ENCODE measurements at regions not wholly inside any gene's neighbourhood (a gene's known extent, or its start where the extent isn't known, plus 50 kb on each side); places are given as distances from the start of the nearest gene placed in this dataset.
A peak's percentile ranks its signal among the peaks of the same experiment; 100 is the strongest.
"Not testable (repeated sequence)": the region's sequence is repeated elsewhere in the genome, so short reads cannot be mapped to it uniquely, and the experiment has no call there.

DNA sequence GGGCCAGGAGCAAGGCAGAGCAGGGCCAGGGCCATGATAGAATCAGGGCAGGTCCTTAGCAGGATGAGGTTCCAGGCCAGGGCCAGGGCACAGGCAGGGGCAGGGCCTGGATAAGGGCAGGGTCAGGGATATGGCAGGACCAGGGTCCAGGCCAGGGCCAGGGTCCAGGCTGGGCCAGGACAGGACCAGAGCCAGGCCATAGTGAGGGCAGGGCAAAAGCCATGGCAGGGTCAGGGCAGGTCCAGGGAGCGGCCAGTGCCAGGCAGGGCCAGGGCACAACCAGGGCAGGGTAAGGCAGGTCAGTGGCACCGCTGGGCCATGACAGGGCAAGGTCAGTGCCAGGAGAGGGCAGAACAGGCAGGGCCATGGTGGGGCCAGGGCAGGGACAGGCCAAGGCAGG is 152.2 kb downstream of the LIPI start:
- no peak for DNase-seq (ENCODE audit: low spot score)

DNA sequence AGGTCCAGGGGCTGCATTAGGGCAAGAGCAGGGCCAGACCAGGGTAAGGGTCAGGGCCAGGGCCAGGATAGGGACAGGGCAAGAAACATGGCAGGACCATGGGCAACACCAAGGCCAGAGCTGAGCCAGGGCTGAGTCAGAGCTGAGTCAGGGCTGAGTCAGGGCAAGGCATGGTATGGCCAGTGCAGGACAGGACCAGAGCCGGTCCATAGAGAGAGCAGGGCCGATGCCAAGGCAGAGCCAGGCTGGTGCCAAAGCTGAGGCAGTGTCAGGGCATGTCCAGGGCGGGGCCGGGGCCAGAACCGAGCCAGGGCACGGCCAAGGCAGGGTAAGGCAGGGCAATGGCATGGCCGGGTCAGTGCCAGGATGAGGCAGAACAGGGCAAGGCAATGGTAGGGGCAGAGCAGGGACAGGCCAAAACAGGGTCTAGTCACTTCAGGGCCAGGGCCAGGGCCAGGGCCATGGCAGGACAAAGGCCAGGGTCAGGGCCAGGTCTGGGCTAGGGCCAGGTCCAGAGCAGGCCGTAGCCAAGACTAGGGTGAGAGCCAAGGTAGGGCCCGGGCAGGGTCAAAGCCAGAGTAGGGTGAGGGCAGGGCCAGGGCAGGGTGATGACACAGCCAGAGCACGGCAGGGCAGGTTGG is 152.8 kb downstream of the LIPI start:
- not testable (repeated sequence) for DNase-seq (ENCODE audit: low spot score)

DNA sequence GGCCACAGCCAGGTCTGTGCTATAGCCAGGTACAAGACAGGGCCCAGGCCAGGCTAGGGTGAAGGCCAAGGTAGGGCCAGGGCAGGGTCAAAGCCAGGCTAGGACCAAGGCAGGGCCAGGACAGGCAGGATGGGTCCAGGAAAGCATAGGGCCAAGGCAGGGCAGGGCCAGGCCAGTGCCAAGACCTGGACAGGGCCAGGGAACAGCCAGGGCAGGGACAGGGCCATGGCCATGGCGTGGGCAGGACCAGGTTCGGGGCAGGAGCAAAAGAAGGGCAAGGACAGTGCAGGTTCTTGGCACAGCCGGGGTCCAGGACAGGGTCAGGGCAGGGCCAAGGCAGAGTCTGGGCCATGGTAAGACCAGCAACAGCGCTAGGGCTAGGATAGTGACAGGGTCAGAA is 153.4 kb downstream of the LIPI start:
- no peak for DNase-seq (ENCODE audit: low spot score)

DNA sequence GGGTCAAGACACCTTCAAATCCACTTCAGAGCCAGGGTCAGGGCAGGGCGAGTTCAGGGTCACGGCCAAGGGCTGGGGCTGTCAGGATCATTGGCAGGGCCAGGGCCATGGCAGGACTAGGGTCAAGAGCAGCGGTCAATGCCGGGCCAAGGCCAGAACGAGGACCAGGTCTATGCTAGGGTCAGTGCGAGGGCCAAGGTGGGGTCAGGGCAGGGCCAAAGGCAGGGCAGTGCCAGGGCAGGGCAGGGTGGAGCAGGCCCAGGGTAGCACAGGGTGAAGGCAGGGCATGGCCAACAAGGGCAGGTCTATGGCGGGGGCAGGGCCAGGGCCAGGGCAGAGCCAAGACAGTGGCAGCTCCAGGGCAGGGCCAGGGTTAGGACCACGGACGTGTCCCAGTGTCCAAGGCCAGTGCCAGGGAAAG is 154.0 kb downstream of the LIPI start:
- DNase-seq (ENCODE audit: low spot score): no peak

DNA sequence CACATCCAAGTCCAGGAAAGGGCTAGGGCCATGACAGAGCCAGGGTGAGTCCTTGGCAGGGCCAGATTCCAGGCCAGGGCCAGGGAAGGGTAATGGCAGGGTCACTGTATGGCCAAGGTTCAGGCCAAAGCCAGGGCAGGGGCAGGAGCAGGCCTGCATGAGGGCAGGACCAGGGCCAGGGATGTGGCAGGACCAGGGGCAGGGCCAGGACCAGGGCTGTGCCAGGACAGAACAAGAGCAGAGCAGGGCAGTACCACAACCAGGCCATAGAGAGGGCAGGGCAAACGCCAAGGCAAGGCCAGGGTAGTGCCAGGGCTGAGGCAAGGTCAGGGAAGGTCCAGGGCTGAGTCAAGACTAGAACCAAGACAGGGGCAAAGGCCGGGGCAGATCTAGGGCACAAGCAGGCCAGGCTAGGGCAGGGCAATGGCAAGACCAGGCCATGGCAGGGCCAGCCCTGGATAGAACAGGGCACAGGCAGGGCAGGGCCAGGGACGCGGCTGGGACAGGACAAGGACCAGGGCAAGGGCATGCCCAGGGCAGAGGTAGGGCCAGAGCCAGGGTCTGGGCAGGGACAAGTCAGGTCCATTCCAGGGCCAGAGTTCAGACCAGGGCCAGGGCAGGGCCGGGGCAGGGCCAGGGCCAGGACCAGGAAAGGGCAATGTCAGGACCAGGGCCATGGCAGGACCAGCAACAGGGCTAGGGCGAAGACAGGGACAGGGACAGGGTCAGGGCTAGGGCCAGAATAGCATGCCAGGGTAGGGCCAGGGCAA is 154.8 kb downstream of the LIPI start:
- DNase-seq (ENCODE audit: low spot score): not testable (repeated sequence)

DNA sequence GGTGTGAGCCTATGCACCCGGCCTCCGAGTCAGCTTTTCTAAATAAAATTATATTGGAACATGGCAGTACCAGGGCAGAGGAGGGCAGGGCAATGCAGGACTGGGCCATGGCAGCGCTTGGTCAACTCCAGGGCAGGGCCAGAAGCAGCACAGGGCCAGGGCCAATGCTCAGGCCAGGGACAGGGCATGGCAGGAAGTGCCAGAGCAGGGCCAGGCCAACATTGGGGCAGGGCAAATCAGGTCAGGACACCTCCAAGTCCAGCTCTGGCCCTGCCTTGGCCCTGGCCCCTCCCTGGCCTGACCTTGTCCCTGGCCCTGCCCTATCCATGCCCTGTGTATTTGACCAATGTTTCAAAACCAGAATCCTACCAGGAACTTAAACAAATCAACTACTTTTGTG is 156.1 kb downstream of the LIPI start:
- DNase-seq (ENCODE audit: low spot score): no peak

DNA sequence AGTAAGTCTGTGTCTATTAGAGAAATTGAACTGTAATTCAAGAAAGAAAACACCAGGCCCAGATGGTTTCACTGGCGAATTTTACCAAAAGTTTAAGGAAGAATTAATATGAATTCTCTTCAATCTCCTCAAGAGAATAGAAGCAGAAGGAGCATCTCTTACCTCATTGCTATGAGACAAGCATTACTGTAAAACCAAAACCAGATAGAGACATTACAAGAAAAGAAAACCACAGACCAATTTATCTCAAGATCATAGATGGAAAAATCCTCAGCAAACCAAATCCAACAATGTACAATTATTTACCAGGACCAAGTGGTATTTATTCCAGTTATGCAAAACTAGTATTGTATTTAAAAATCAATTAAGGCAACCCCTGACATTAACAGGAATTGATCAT is 160.6 kb downstream of the LIPI start:
- DNase-seq (ENCODE audit: low spot score): no peak

DNA sequence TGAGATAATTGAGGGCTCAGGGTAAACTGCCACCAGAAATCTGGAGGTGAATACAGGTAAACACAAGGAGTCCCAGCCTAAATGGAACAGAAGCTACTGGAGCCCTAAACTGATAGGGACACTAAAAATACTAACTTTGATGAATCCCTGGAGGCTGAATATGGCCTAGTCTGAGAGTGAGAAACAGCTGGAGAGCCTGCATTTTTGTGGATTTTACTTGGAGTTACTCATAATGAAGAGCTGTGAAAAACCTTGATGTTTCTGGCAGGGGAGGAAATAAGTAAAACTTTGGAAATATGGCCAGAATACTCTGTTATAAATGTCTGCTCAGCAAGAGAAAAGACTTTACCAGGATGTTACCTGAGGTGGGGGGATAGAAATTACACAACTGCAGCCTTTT is 164.4 kb downstream of the LIPI start:
- DNase-seq (ENCODE audit: low spot score): no peak

DNA sequence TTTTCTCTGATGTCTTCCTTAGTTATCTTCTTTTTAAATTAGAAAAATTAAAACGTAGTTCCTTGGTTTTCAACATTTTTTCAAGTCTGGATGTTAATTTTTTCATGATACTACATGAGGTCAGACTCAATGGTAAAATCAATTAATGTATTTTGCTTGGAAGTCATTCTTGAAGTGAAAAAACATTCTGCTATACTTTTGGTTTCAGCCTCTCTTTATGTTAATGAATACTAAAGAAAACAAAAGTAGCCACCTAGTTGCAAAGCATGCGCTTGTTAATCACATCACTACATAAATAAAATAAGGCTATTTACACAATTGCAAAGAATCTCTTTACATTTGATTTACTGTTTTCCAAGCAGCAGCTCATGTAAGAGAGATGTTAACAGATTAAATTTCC is 170.4 kb downstream of the LIPI start:
- DNase-seq (ENCODE audit: low spot score): no peak

DNA sequence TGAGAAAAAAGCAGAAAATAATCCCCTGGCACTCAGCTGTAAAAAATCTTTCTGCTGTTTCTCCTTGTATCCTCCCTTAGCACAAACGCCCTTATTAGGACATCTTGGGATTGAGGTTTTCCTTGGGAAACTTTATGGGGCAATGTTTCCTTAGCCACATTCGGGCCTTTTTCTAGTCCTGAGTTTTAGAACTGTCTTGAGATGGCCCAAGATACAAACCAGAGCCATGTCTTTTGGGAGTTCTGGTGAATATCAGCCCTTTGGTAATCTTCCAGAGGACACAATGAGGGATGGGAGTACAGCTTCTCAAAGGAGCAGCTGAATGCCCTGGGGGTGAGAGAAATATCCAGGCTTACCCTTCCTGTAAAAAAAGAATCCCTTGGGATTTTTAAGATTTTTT is 182.1 kb downstream of the LIPI start:
- DNase-seq (ENCODE audit: low spot score): peak; percentile 91

DNA sequence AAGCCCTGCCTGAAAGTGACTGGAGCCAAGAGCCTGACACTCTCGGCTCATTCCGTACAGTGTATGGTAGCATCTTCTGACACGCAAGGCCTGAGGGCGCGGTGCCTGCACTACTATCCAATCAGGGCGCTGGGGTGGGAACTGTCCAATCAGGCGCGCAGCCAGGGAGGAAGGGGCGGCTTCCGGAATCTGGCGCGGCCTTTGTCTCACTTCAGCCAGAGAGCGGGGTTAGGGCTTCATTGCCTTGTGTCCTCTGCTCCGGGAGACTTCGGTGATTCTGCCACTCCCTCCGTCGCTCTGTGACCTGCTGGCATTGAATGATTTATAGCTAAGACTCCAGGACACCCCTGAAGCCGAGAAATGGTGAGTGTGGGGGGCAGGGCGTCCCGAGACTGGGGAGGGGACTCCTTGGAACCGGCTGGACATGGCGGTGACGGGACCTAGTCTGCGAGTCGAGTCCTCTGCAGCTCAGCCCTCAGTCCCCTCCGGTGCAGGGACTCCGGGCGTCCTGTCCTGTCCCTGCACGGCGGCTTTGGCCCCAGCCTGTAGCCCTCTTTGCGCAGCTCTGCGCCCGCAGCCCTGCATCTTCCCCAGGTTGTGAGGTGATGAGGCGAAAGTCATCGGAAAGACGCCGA is 183.4 kb downstream of the LIPI start:
- DNase-seq (ENCODE audit: low spot score): peak; percentile 97

DNA sequence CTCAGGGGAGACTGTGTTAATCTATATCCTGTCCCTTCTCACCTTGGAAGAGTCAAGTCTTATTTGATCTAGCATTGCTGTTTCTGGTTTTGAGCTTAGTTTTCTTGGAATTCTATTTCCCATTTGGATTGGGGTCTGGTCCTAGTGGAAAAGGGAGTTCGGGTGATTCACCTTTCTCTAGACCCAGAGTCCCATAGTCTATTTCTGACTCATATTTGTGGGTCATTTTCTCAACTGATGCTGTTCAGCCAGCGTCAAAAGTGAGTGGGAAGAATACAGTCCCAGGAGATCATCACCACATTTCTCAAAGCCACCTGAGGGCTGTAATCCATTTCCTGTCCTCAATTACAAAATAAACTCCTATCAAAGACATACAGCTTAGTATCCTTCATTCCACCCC is 190.6 kb downstream of the LIPI start:
- not testable (repeated sequence) for DNase-seq (ENCODE audit: low spot score)

DNA sequence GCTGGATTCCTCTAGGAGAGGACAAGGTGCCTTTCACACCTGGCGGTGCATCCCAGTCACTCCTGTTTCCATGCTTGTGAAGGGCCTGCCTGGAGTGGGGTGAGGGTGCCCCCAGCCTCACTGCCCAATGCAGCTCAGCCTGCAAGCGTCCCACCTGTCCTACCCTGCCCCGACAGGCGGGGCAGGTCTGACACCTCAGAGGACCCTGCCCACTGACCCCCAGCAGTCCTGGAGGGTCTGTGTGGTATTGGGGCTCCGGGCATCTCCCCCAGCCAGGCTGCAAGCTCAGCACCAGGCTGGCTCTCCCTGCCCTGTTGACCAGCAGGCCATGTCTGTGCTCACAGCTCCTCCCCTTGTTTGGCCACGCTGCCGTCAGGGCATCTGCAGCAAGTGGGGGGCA is 194.9 kb downstream of the LIPI start:
- not testable (repeated sequence) for DNase-seq (ENCODE audit: low spot score)

DNA sequence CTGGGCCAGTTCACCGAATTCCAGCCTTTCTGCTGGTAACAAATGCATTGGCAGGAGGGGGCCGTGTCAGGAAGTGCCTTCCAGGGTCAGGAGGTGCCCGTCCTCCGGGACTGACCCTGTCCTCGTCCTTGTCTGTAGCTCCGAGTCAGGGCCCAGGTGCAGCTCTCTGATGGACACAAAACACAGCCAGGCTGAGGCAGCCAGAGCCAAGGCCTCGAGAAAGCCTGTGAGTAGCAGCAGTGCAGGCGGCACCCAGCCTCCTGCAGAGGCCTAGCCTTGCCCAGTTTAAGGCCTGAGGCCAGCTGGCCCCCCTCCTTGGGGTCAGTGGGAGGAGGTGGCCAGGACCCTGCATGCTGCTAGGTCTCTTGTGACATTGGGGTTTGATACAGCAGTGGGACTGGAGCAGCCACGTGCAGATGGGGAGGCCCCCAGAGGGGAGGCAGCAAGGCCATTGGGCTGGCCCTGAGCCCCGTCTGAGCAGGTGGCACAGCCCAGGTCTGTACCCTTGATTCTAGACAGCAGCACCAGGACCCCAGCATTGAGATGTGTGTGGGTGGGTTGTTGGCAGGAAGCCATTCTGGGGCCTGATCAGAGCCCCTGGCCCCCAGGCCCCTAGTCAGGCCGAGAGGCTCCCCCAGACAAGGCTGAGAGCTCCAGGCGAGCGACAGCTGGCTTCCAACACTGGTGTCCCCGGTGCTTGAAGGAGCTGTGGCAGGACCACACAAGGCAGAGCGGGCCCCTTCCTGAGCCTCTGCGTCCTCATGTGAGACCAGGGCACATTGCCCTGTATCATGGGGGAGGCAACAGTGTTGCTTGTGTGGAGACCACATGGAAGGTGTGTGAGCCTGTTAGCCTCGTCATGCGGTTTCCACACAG is 196.9 kb downstream of the LIPI start:
- not testable (repeated sequence) for DNase-seq (ENCODE audit: low spot score)

DNA sequence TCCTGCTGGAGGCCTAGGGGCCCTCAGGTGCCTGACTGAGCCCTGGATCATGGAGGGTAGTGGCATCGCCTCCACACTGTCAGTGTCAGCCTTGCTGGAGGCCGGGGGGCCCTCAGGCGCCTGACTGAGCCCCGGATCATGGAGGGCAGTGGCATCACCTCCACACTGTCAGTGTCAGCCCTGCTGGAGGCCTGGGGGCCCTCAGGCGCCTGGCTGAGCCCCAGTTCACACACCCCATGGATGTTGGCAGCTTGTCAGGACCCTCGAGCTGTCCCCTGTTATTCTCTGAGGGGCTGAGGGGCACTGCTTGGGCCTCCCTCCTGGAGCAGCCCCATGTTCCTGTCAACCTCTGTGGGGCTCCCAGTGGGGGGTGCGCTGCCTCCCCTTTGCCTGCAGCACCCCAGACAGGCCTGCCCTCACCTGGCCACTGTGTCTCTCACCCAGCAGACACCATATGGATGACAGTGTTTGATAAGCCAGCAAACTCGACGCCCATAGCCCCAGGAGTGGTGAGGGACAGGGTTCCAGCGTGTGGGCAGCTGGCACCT is 197.6 kb downstream of the LIPI start:
- no peak for DNase-seq (ENCODE audit: low spot score)

DNA sequence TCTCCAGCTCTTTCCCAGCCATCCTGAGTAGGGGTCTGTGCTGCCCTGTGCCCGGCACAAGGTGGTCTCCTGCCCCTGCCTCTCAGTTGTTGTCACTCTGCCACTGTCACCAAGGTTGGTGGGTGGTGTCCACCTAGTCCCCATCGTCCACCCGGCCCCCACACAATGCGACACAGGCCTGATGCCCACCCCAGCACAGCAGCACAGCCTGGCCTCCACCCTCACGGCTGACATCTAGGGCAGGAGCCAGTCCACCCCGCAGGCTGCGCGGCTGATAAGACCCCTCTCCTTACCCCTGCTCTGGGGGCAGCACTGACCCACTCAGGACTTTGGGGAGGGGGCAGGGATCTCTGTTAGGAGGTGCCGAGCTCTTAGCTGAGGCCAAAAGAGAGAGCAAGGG is 198.3 kb downstream of the LIPI start:
- no peak for DNase-seq (ENCODE audit: low spot score)

DNA sequence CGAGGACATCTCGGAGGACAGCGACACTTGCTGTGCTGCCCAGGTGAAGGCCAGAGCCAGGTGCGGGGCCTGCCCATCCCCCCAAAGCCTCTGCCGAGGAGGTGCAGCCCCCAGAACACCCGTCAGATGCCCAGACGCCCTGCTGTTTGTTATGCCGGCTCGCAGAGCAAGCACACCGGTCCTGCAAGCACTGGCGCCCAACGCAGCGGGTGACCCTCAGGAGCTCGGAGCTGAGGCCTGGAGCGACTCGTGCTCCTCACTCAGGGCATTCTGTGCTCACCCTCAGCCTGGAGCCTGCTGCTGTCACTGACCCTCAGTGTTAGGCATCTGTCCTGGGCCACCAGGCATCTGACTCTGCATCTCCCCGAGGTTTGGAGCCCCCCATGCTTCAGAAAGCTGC is 199.0 kb downstream of the LIPI start:
- DNase-seq (ENCODE audit: low spot score): not testable (repeated sequence)

DNA sequence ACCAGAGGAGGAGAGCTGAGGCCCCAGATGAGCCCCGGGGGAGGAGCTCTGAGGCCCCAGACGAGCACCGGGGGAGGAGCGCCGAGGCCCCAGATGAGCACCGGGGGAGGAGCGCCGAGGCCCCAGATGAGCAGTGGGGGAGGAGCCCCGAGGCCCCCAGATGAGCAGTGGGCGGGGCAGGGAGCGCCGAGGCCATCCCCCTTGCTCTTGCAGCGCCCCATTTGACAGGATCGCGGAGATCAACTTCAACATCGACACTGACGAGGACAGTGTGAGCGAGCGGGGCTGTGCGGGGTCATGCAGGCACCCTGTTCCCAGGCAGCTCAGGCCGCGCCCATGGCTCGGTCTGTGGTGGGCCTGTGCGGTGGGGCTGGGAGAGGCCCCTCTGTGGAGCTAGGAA is 199.6 kb downstream of the LIPI start:
- not testable (repeated sequence) for DNase-seq (ENCODE audit: low spot score)

DNA sequence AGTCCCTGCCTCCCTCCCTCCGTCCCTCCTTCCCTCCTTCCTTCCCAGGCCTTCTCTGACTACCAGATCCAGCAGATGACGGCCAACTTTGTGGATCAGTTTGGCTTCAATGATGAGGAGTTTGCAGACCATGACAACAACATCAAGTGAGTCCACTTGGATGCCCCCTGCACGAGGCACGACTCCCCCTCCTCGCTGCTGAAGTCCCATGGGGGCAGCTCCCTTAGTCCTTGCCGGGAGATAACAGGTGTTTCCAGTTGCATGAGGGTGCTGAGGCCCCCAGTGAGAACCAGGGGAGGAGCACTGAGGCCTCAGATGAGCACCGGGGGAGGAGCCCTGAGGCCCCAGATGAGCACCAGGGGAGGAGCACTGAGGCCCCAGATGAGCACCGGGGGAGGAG is 200.0 kb downstream of the LIPI start:
- no peak for DNase-seq (ENCODE audit: low spot score)

DNA sequence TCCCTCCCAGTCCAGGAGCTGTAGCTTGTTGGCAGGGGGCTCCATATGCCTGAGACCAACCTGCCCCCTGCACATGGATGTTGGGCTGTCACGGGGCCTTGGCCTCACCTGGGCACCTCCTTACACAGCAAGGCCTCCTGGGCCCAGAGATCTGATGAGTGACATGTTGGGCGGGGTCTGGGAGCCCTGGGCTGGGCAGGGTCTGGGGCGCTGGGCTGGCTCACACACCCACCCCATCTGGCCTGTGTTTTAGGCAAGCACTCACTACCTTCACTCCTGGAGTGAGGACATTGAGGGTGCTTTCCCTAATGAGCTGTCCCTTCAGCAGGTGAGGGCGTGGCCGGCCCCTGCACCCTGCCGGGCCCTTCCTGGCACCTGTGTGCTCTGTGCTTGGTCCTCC is 200.8 kb downstream of the LIPI start:
- not testable (repeated sequence) for DNase-seq (ENCODE audit: low spot score)

DNA sequence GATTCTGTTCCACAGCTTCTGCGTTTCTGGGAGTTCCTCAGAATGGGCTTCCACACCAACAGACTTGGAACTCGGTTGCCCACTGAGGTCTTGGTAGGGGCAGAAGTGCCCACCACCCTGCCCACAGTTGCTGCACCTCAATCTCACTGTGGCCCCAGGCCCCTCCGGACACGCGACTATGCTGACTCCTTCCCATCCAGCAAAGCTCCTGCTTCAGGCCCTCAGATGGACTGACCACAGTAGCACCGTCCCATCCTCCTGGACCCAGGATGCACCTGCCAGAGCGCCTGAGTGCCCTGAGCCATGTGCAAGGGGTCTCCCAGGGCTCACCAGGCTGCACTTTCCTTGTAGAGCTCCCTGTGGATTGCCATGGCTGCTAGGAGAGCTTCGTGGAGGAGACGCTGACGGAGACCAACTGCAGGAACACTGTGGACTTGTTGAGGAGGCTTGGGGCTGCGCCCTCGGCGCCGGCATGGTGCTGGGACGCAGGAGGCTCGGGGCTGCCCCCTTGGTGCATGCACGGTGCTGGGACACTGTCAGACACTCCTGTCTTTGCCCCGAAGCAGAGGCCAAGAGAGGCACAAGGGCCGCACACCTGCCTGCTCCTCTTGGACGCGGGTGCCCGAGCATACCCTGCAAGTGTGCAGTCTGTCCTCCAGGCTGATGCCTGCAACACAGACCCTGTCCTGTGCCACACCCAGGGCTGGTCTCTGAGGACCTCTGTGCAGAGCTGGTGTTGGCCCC is 201.3 kb downstream of the LIPI start:
- DNase-seq (ENCODE audit: low spot score): not testable (repeated sequence)

Measured in umbilical cord (tissue), 1 donor.